GM21717 (cell line): ENCODE measurements at regions not wholly inside any gene's neighbourhood (a gene's known extent, or its start where the extent isn't known, plus 50 kb on each side); places are given as distances from the start of the nearest gene placed in this dataset.
"Not testable (repeated sequence)": the region's sequence is repeated elsewhere in the genome, so short reads cannot be mapped to it uniquely, and the experiment has no call there.

Source experiments
- ATAC-seq: cut with Tn5 transposase; IDR thresholded peaks from one replicate; pipeline ENCODE4 v1.9.1; 2021; ENCODE audit warnings: mild to moderate bottlenecking, moderate library complexity; ENCODE audit not compliant: unreplicated experiment

DNA sequence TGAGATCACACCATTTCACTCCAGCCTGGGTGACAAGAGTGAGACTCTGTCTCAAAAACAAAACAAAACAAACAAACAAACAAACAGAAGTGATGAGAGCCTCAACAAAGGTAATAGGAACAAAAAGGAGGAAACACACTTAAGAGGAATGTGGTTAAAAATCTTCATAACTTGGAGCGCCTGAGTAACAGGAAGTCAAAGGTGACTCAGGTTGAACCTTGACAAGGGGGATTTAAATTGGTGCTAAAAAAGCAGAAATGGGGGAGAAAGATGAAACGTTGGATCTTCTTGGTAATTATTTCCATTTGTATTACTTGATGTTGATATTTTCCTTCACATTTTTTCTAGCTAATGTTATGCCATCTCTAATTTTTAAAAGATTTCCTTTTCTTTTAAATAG lies 318.5 kb upstream of the TCF4 start:
- no peak for ATAC-seq

- ATAC-seq = no peak
Measured at GRCh38 chr18:55903911-55904310, 315.9 kb upstream of the TCF4 start.

DNA sequence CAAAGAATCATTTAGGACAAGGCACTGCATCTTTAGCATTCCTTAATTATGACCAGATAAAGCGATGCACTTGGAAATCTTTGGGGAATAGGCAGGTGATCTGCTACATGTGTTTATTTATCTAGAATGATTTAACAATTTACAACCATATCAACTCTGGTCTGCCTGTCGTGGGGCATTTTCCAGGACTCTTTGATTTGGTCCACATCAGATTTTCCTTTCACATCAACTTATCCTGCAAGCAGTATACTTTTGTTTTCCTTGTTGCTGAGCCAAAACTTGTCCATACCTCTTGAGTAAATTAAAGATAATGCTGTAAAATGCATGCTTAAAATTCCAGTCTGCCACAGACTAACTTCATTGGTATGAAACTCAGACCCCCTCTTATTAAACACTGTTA lies 312.4 kb upstream of the TCF4 start:
- ATAC-seq = no peak

GRCh38 chr18:55897091-55897689 lies 309.2 kb upstream of the TCF4 start:
- no peak for ATAC-seq

DNA sequence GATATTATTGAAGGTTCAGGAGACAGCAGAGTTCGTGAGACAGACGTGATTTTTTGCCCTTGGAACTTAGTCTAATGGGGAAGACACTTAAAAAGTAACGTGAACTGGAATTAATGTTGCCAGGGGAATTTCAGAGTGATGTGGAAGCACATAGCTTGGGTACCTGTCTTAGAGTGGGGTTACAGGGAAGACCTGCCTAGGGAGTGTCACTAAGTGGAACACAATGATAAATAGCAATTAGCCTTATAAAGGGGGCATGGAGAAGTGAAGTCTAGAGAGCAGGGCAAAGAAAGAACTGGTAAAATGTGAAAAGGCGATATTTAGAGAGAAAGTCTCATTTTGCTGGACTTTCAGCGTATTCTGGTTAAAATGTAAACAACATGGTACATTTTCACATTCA lies 306.0 kb upstream of the TCF4 start:
- ATAC-seq = no peak

- not testable (repeated sequence) for ATAC-seq
Measured at GRCh38 chr18:55892862-55893813, 305.1 kb upstream of the TCF4 start.

DNA sequence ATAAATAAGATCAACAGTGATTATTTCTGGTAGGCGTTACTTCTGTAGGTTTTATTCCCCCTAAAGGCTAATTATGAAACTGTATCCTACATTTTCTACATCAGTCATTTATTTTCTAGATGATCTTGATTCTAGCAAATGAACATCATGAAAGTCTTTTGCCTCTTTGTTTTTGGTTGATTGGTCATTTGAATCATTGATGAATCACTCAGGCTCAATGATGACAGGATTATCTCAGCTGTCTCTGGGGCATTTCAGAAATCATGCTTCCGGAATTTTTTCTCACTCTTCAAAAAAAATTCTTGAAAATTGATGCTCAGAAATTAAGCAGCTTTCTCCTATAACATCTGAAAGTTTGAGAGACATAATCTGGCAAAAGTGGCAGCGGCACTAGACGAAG lies 298.9 kb upstream of the TCF4 start:
- ATAC-seq = no peak

- ATAC-seq = no peak
Measured at GRCh38 chr18:55884498-55884897, 296.5 kb upstream of the TCF4 start.

DNA sequence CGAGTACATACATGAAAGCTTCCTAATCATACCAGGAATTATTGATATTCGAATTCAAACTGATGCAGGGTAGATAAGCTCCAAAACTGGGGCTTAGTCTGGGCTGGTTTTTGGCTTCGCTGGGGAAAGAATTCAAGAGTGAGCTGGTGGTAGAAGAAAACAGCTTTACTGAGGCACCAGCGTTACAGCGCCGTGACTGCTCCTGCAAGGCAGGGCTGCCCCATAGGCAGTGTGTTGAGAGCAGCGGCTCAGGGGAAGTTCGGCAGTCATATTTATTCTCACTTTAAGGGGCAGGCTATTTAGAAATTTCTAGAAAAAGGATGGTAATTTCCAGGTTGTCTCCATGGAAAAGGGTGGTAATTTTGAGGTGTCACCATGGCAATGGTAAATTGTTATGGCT lies 292.6 kb upstream of the TCF4 start:
- ATAC-seq = no peak

- no peak for ATAC-seq
Measured at GRCh38 chr18:55879331-55879730, 291.3 kb upstream of the TCF4 start.

GRCh38 chr18:55878224-55878623 lies 290.2 kb upstream of the TCF4 start:
- no peak for ATAC-seq

- ATAC-seq = no peak
Measured at GRCh38 chr18:55877321-55877720, 289.3 kb upstream of the TCF4 start.

DNA sequence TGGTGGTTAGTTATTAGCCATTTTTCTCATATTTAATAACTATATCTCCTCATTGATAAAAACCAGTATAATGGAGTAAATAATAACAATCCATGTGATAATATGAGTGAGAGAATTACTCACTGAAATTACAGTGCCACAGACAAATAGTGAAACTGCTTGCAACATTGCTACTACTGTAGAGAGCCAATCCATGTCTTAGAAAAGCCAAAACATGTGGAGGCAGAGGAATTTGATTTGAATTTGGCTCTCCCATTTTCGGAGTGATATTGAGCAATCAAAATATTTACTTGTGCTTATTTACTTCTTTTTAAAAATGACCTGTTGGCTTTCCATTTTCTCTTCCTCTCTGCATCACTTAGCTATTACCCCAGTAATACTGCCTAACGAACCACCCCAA lies 288.3 kb upstream of the TCF4 start:
- ATAC-seq = no peak

DNA sequence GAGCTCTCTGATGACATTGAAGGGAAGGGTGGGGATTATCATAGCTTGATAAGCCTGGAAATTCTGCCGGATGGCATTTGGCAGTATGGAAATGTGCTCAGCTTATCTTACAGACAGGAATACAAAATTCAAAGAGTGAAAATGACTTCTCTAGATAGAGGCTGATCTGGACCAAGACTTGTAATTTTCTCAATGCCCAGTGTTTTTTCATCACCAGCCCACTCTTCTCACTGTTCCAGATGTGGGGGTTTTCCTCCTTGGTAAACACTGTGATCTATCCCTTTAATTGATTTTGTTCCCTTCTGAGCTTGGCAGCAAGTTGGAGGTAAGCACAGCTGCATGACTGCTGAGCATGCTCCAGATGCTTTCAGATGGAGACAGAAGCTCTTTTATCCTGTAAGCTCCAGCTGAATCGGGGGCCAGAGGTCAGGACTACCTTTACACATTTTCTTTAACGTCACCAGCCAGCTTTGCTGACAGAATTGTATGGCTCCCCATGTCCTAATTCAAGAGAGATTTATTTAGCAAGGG lies 287.4 kb upstream of the TCF4 start:
- no peak for ATAC-seq

GRCh38 chr18:55869556-55870501 lies 281.8 kb upstream of the TCF4 start:
- ATAC-seq = no peak

- ATAC-seq = no peak
Measured at GRCh38 chr18:55868909-55869308, 280.9 kb upstream of the TCF4 start.

DNA sequence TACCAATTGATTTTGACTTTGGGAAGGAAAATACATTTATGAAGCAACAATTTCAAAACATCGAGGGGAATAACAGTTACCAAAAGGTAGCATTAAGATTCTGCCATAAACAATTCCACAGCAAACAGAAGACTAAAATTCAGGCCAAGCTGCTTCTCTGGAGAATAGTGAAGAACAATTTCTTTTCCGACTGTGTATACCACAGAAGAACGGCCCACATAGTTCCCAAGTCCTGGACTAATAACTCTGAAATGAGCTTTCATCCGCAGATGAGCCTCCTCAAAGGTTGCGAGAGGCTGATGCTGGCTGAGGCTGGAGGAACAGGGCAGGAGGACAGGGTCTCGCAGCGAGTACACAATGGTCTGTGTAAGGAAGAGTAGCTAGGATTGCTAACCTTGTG lies 278.9 kb upstream of the TCF4 start:
- ATAC-seq = no peak

DNA sequence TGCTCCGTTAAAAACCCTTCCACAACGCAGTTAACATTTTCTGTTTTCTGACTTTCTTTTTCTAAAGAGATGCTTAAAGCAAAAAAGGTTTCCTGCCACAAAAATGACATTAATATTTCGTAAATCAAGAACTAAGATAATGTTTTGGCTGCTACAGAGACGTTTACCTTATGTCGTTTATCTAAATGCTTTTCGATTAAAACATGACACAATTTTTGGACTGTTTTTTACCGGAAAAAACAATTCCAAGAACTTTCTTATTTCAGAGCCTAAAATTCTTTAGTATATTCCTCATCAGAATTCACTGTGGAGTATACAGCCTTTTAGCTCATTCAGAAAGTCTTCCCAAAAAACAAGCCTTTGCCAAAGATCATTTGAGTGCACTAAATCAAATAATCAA lies 278.0 kb upstream of the TCF4 start:
- ATAC-seq = no peak

- ATAC-seq = no peak
Measured at GRCh38 chr18:55864281-55864680, 276.3 kb upstream of the TCF4 start.

DNA sequence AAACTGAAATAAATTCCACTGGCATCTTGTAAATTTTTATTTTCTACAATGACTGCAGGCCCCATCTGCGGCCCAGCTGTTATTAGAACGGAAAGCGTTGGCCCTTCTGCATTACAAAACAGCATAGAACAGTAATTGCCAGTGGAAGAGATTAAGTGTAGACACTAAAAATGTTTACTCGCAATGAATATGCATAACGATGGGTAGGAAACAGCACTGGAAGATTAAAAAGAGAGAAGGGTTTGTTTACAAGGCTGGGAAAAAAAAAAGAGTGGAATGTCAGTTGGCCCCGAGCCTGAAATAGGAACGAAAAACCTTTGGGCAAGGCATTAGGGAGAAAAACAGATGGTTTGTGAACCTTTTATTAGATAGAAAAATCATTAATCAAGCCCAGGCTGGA lies 275.9 kb upstream of the TCF4 start:
- no peak for ATAC-seq

- ATAC-seq = no peak
Measured at GRCh38 chr18:55863391-55863706, 275.4 kb upstream of the TCF4 start.
